Effector memory CD4-positive, alpha-beta T cell (primary cell): ENCODE measurements at regions not wholly inside any gene's neighbourhood (a gene's known extent, or its start where the extent isn't known, plus 50 kb on each side); places are given as distances from the start of the nearest gene placed in this dataset.

Experiments
- DNase-seq, 3 donors: peaks; one replicate each; pipeline ENCODE4 v3.0.0-alpha.2; 2020
- H3K27ac ChIP-seq: 2 replicates; pipeline ENCODE4 v1.7.0; 2013; ENCODE audit warnings: mild to moderate bottlenecking, low read length, moderate library complexity; ENCODE audit not compliant: insufficient read depth, poor library complexity, severe bottlenecking
- H3K27me3 ChIP-seq: replicated peaks from 2 replicates; pipeline ENCODE4 v1.7.0; 2013; ENCODE audit warnings: mild to moderate bottlenecking, low read length; ENCODE audit not compliant: insufficient read depth, control insufficient read depth, poor library complexity, severe bottlenecking
- H3K36me3 ChIP-seq: 2 replicates; pipeline ENCODE4 v1.7.0; 2013; ENCODE audit warnings: mild to moderate bottlenecking, low read length, moderate library complexity; ENCODE audit not compliant: control insufficient read depth, insufficient read depth
- H3K4me1 ChIP-seq: 2 replicates; pipeline ENCODE4 v1.7.0; 2013; ENCODE audit warnings: low read length, mild to moderate bottlenecking; ENCODE audit not compliant: control insufficient read depth, insufficient read depth, poor library complexity, severe bottlenecking
- H3K4me3 ChIP-seq: 2 replicates; pipeline ENCODE4 v1.7.0; 2013; ENCODE audit warnings: low read length, low read depth, mild to moderate bottlenecking; ENCODE audit not compliant: insufficient read depth, poor library complexity, severe bottlenecking
- H3K9me3 ChIP-seq: 2 replicates; pipeline ENCODE4 v1.7.0; 2013; ENCODE audit warnings: mild to moderate bottlenecking, low read length, moderate library complexity; ENCODE audit not compliant: control insufficient read depth

GRCh38 chr2:57111531-57111930 lies 927.7 kb downstream of the CCDC85A start:
- Histone ChIP-seq H3K36me3 (no peaks in the 10 kb centered on the region), H3K4me3 (no peak overlapping the region), H3K4me1 (no peaks in the 10 kb centered on the region), H3K27me3 (no peaks in the 10 kb centered on the region), H3K9me3 (no peaks in the 10 kb centered on the region), H3K27ac (no peak overlapping the region)
- no peak for DNase-seq

GRCh38 chr2:57119141-57119540 lies 927.5 kb upstream of the VRK2 start:
- Histone ChIP-seq H3K9me3 (no peaks in the 10 kb centered on the region), H3K27ac (no peak overlapping the region), H3K4me1 (no peaks in the 10 kb centered on the region), H3K36me3 (no peaks in the 10 kb centered on the region), H3K27me3 (no peaks in the 10 kb centered on the region), H3K4me3 (no peak overlapping the region)
- DNase-seq = no peak

DNA sequence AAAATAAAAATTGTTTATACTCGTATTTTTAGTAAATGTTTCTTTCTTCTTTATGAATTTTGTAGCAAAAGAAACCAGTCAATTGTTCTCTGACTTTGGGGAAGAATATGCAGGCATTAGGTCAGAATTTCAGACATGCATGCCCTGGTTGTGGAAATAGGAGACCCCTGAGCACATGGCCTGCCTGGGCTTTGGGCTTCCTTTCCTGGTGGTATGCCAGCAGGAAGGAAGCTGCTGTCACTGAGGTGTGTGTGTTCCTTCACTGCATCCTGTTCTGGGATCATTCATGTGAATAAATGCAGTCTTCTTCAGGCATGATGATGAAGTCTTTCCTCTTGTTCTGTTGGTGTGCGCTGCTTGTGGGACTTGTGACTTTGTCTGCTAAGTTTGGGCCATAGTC lies 920.2 kb upstream of the VRK2 start:
- H3K9me3 ChIP-seq = no peaks in the 10 kb centered on the region
- H3K27me3 ChIP-seq = no peaks in the 10 kb centered on the region
- H3K4me3 ChIP-seq = no peak overlapping the region
- H3K27ac ChIP-seq = no peak overlapping the region
- DNase-seq = no peak
- no peaks in the 10 kb centered on the region for H3K4me1 ChIP-seq
- H3K36me3 ChIP-seq = no peaks in the 10 kb centered on the region

DNA sequence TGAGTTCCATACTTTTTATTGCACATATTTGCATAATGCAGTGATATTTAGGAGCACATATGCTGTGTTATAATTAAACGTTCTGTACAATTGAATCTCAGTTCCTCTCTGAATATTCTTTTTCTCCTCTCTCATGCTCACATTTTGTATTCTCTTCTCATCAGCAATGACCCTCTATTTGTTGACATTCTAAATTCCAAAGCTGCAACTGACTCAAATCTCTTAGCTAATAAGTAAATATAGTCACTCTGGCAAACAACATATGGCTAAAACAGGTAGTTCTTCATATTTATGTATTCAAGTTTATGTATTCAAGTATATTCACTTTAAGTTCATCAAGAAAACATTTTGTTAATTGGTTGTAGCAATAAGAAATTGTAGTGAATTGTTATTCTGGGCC lies 907.4 kb upstream of the VRK2 start:
- no peak overlapping the region for H3K27ac ChIP-seq
- DNase-seq = no peak
- H3K27me3 ChIP-seq = no peaks in the 10 kb centered on the region
- H3K36me3 ChIP-seq = no peaks in the 10 kb centered on the region
- no peaks in the 10 kb centered on the region for H3K4me1 ChIP-seq
- no peak overlapping the region for H3K4me3 ChIP-seq
- H3K9me3 ChIP-seq = no peaks in the 10 kb centered on the region

DNA sequence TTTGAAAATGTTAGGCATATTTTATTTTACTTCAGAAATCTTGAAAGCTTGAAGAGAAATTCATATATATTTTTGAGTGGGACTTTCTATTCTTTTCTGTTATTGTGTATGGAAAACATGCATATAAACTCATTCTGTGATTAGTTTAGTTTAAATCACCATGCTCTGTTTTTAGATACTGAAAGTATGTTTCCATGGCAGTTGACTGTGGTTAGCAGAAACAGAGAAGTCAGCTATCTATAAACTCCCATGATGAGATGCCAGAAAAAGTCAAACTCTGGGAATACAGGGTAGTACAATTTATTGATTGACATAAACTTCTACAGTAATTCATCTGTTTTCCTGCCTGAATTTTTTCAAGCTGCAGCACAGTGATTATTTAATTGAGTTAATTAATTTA lies 905.3 kb upstream of the VRK2 start:
- DNase-seq = no peak
- H3K36me3 ChIP-seq = no peaks in the 10 kb centered on the region
- no peak overlapping the region for H3K4me3 ChIP-seq
- H3K4me1 ChIP-seq = no peaks in the 10 kb centered on the region
- peaks cover 3% of the 10 kb centered on the region for H3K9me3 ChIP-seq
- no peak overlapping the region for H3K27ac ChIP-seq
- no peaks in the 10 kb centered on the region for H3K27me3 ChIP-seq

GRCh38 chr2:57146951-57147350 lies 899.7 kb upstream of the VRK2 start:
- DNase-seq = no peak
- Histone ChIP-seq H3K36me3 (no peaks in the 10 kb centered on the region), H3K4me1 (no peaks in the 10 kb centered on the region), H3K27me3 (no peaks in the 10 kb centered on the region), H3K9me3 (peaks cover 3% of the 10 kb centered on the region), H3K4me3 (no peak overlapping the region), H3K27ac (no peak overlapping the region)

- Histone ChIP-seq H3K27ac (no peak overlapping the region), H3K4me1 (no peaks in the 10 kb centered on the region), H3K4me3 (no peak overlapping the region), H3K36me3 (no peaks in the 10 kb centered on the region), H3K9me3 (no peaks in the 10 kb centered on the region), H3K27me3 (no peaks in the 10 kb centered on the region)
- no peak for DNase-seq
Observed at GRCh38 chr2:57156231-57156924, 890.2 kb upstream of the VRK2 start.

DNA sequence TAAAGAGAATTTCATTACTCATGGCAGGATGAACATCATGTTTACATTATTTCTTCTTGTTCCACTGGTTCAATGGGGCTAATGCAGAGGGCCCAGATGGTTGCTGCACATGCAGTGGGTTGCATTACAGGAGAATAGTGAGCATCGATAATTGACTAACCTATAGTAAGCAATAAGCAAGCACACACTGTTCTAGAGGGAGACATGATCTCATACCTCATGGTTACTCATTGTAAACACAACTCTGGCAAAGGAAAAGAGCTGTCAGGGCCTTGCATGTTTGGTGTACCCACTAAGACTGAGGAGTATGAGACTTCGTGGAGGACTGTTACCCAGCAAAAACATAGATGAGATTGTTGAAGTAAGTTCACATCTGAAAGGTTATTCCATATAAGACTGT lies 885.6 kb upstream of the VRK2 start:
- no peaks in the 10 kb centered on the region for H3K9me3 ChIP-seq
- no peaks in the 10 kb centered on the region for H3K4me1 ChIP-seq
- H3K27ac ChIP-seq = no peak overlapping the region
- no peak overlapping the region for H3K4me3 ChIP-seq
- H3K27me3 ChIP-seq = no peaks in the 10 kb centered on the region
- no peak for DNase-seq
- no peaks in the 10 kb centered on the region for H3K36me3 ChIP-seq

- Histone ChIP-seq H3K27ac (no peak overlapping the region), H3K27me3 (no peaks in the 10 kb centered on the region), H3K4me1 (no peaks in the 10 kb centered on the region), H3K9me3 (no peaks in the 10 kb centered on the region), H3K4me3 (no peak overlapping the region), H3K36me3 (no peaks in the 10 kb centered on the region)
- no peak for DNase-seq
Observed at GRCh38 chr2:57177176-57177575, 869.4 kb upstream of the VRK2 start.

DNA sequence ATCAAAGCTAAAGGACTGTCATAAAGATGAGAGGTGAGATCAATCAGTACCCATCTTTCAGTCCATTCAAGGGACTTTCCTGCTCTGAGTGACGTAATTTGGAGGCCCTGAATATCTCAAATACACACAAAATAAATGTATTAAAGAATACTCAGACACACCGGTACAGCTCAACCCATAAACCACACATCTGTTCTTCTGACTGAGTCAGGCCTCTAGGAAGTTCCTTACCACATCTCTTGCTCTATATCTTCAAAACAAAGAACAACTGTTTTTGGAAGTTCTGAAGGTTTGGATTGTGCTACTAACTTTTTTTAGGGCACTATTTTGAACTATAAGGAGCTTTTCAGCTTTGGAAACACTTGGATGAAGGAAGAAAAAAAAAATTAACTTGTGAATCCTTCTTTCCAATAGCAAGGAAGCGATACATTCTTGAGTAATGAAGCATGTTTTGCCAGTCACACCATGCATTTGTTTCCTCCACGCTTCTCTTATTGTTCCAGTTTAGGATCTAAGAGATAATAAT lies 866.5 kb upstream of the VRK2 start:
- H3K27ac ChIP-seq = no peak overlapping the region
- no peaks in the 10 kb centered on the region for H3K36me3 ChIP-seq
- no peaks in the 10 kb centered on the region for H3K27me3 ChIP-seq
- H3K4me1 ChIP-seq = no peaks in the 10 kb centered on the region
- no peaks in the 10 kb centered on the region for H3K9me3 ChIP-seq
- no peak for DNase-seq
- H3K4me3 ChIP-seq = no peak overlapping the region
